MM.1S (cell line): ENCODE measurements at regions not wholly inside any gene's neighbourhood (a gene's known extent, or its start where the extent isn't known, plus 50 kb on each side); places are given as distances from the start of the nearest gene placed in this dataset.

Experiments
- CTCF ChIP-seq: fragments of 300-600 bp; sonication (generic); IDR thresholded peaks from 2 replicates; pipeline ENCODE4 v1.5.1; 2016; ENCODE audit warnings: antibody characterized with exemption, low read length, mixed read lengths
- EZH2 ChIP-seq: fragments of 300-600 bp; sonication (generic); optimal IDR thresholded peaks from 2 replicates; pipeline ENCODE3; 2017; ENCODE audit warnings: low read depth, mild to moderate bottlenecking, antibody characterized with exemption, low read length, mixed read lengths
- EZH2phosphoT487 ChIP-seq: fragments of 300-600 bp; sonication (generic); IDR thresholded peaks from 2 replicates; pipeline ENCODE4 v1.6.1; 2018; ENCODE audit warnings: antibody characterized with exemption, low read length

GRCh38 chrX:142084611-142085010, 120.5 kb downstream of the MAGEC2 start:
- TF ChIP-seq CTCF, result no peak
- no peak for TF ChIP-seq EZH2phosphoT487
- TF ChIP-seq EZH2, result no peak
